Ovary (tissue), 7 donors: ENCODE measurements at regions not wholly inside any gene's neighbourhood (a gene's known extent, or its start where the extent isn't known, plus 50 kb on each side); places are given as distances from the start of the nearest gene placed in this dataset.
"Not testable (repeated sequence)": the region's sequence is repeated elsewhere in the genome, so short reads cannot be mapped to it uniquely, and the experiment has no call there.

Source experiments
- DNase-seq, 5 donors: peaks; one replicate each; pipeline ENCODE4 v3.0.0-alpha.2; 2019 to 2020
- H3K27ac ChIP-seq, 2 donors: fragments of 200-600 bp; one replicate each; pipeline versions ENCODE4 v1.5.1 to v1.8.0; 2019 to 2022
- H3K27me3 ChIP-seq: fragments of 200-600 bp; one replicate; pipeline ENCODE4 v1.8.0; 2022
- H3K36me3 ChIP-seq: fragments of 200-600 bp; sonication (generic); one replicate; pipeline ENCODE4 v1.5.1; 2019
- H3K4me1 ChIP-seq: one replicate; pipeline ENCODE4 v1.8.1; 2013; ENCODE audit warnings: mild to moderate bottlenecking, moderate library complexity; ENCODE audit not compliant: insufficient read depth
- H3K4me3 ChIP-seq: fragments of 200-600 bp; sonication (generic); one replicate; pipeline ENCODE4 v1.5.1; 2017
- H3K9me3 ChIP-seq, 2 donors: fragments of 200-600 bp in 1 of 2; sonication (generic) in 1 of 2; one replicate each; pipeline versions ENCODE4 v1.5.1 to v1.8.1; 2013 to 2019; ENCODE audit warnings: mild to moderate bottlenecking in 1 of 2, moderate library complexity in 1 of 2
- EP300 ChIP-seq: sonication (generic); formaldehyde crosslinking; IDR thresholded peaks from one replicate; pipeline ENCODE4 v1.6.1; 2017; ENCODE audit warnings: antibody characterized with exemption
- POLR2A ChIP-seq: fragments of 450-650 bp; IDR thresholded peaks from one replicate; pipeline ENCODE4 v1.6.1; 2017; ENCODE audit warnings: antibody characterized with exemption, mild to moderate bottlenecking, moderate library complexity
- WGBS, 3 donors: extraction: QIAGEN DNeasy Blood & Tissue Kit in 1 of 3; methylation state at CpG; one replicate each; pipeline versions ENCODE4 v1.1.5 to v1.1.7; 2013 to 2017; 5-methylcytosine and 5-hydroxymethylcytosine counted together
- intact Hi-C, 4 donors: fragments of 100-400 bp; cut with DNase I; formaldehyde crosslinking; loops; one replicate each; pipeline versions ENCODE4 v1.11.0 to v1.15.1; 2022 to 2023
- TF ChIP-seq, protein P1 (sequence below), 3 donors: fragments of 450-650 bp in 2 of 3; fragments of 200-600 bp in 1 of 3; IDR thresholded peaks; one replicate each; pipeline versions ENCODE4 v1.5.1 to v1.8.0; 2016 to 2022; ENCODE audit warnings: antibody characterized with exemption in 3 of 3, mild to moderate bottlenecking in 1 of 3
- donor health status: DM: no; HTN: no; CAD: no; lungs with moderate emphysema.
- donor health status: DM: no; HTN: no; CAD: no.
- donor health status: Bipolar disorder and iron deficiency.
- donor health status: DM: no; HTN: no; CAD: no.
- donor health status: DM: yes; HTN: yes; CAD: no.

DNA sequence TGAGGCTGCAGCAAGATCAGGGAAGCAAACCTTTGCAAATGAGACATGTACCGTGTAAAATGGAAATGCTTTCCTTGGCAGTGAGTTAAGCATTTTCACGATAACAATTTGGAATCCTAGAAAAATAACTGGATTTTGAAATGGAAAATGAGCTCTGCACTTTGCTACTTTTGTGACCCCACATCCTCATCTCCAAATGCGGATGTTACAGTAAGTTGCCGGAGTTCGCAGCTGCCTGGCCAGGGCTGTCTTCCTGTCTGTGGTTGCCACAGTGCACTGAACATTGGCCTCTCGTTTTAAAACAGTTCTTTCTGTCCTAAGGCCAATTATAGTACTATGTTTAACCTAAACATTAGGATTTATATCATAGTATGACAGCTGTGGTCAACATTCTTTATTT, 136.2 kb upstream of the FZD8 start:
- Histone ChIP-seq H3K27ac (no peak overlapping the region), H3K9me3 (no peaks in the 10 kb centered on the region), H3K36me3 (no peaks in the 10 kb centered on the region), H3K4me3 (no peak overlapping the region), H3K27me3 (no peaks in the 10 kb centered on the region), H3K4me1 (no peaks in the 10 kb centered on the region)
- TF ChIP-seq EP300 (no peak), POLR2A (no peak)
- TF ChIP-seq, protein P1, sequence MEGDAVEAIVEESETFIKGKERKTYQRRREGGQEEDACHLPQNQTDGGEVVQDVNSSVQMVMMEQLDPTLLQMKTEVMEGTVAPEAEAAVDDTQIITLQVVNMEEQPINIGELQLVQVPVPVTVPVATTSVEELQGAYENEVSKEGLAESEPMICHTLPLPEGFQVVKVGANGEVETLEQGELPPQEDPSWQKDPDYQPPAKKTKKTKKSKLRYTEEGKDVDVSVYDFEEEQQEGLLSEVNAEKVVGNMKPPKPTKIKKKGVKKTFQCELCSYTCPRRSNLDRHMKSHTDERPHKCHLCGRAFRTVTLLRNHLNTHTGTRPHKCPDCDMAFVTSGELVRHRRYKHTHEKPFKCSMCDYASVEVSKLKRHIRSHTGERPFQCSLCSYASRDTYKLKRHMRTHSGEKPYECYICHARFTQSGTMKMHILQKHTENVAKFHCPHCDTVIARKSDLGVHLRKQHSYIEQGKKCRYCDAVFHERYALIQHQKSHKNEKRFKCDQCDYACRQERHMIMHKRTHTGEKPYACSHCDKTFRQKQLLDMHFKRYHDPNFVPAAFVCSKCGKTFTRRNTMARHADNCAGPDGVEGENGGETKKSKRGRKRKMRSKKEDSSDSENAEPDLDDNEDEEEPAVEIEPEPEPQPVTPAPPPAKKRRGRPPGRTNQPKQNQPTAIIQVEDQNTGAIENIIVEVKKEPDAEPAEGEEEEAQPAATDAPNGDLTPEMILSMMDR (IDR thresholded peaks at IDR 0.05) = no peak
- intact Hi-C loops = no loop called here
- 2 to 15% (median 6%) methylated on average over 6 of the region's 6 CpGs for WGBS, 3 donors
- no peak for DNase-seq

DNA sequence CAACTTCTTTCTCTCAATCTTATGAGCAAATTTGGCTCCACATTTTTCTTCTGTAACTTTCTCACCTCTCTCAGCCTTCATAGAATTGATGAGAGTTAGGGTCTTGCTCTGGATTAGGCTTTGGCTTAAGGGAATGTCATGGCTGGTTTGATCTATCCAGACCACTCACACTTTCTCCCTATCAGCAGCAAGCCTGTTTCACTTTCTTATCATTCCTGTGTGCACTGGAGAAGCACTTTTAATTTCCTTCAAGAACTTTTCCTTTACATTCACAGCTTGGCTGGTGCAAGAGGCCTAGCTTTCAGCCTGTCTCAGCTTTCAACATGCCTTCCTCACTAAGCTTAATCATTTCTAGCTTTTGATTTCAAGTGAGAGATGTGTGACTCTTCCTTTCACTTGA, 134.5 kb upstream of the FZD8 start:
- H3K9me3 ChIP-seq, H3K27ac ChIP-seq, DNase-seq, H3K27me3 ChIP-seq, H3K36me3 ChIP-seq, intact Hi-C loops, H3K4me3 ChIP-seq, H3K4me1 ChIP-seq: not testable (repeated sequence)

DNA sequence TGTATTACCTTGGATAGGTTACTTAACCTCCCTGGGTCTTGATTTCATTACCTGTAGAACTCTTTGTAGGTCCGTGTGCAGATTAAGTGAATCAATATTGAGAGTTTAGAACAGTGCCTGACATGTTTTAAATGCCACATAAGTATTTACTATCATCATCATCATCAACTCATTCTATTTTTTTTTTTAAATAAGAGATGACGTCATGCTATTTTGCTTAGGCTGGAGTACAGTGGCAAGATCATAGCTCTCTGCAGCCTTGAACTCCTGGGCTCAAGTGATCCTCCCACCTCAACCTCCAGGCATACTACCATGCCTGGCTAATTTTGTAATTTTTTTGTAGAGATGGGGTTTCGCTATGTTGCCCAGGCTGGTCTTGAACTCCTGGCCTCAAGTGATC, 132.0 kb upstream of the FZD8 start:
- Histone ChIP-seq H3K27ac (no peak overlapping the region), H3K4me1 (no peaks in the 10 kb centered on the region), H3K36me3 (no peaks in the 10 kb centered on the region), H3K9me3 (no peaks in the 10 kb centered on the region), H3K27me3 (no peaks in the 10 kb centered on the region), H3K4me3 (no peak overlapping the region)
- 76 to 90% (median 77%) methylated on average over 3 of the region's 3 CpGs for WGBS, 3 donors
- TF ChIP-seq POLR2A (no peak), EP300 (no peak)
- TF ChIP-seq, protein P1 (IDR thresholded peaks at IDR 0.05) = no peak
- DNase-seq = no peak
- intact Hi-C loops = no loop called here

DNA sequence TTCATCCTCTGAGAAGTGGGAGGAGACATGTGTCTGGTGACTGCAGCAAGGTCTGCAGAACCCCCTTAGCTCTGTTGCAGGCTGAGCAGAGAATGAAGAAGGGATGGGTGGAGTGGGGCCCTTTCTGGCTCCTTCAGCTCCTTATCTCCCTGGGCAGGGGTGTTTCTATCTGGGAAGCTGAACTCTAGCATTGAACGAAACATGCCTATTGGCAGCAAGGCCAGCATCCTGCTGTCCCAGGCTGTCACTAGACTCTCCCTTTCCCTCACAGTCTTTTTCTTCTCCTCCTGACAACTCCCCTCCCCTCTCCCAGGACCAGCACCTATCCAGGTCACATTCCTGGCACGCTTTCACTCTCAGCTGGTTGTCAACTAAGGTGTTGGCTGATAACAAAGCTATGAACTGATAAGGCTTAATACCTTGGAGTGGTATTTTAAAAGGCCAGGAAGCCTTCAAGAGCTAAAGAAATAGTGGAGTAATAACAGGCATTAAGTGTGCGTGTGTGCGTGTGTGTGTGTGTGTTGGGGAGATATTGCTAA, 128.8 kb upstream of the FZD8 start:
- H3K9me3 ChIP-seq = no peaks in the 10 kb centered on the region
- no peaks in the 10 kb centered on the region for H3K36me3 ChIP-seq
- intact Hi-C loops = no loop called here
- H3K27ac ChIP-seq = no peak overlapping the region
- no peak for DNase-seq
- no peaks in the 10 kb centered on the region for H3K27me3 ChIP-seq
- TF ChIP-seq EP300 = no peak
- no peak for TF ChIP-seq POLR2A
- TF ChIP-seq, protein P1 (IDR thresholded peaks at IDR 0.05) = no peak
- no peak overlapping the region for H3K4me3 ChIP-seq
- WGBS, 3 donors = 86% methylated on average over 4 of the region's 4 CpGs
- no peaks in the 10 kb centered on the region for H3K4me1 ChIP-seq

DNA sequence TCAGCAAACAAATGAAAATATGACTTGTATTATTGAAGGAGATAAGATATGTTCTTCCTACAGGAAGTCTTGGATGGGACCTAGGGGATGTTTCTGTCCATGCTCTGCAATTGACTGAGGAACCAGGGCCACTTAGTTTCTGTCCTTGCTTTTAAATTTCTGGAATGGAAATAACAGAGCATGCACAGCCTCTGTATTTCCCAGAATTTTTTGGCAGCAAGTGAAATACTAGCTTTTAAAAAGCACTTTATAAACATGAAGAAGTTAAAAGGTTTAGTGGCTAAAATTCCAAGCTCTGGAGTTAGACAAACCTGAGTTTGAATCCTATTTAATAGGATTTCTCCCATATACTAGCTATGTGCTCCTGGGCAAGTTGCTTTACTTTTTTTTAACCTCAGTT, 127.7 kb upstream of the FZD8 start:
- Histone ChIP-seq H3K4me1 (peaks cover 5% of the 10 kb centered on the region), H3K4me3 (no peak overlapping the region), H3K27me3 (no peaks in the 10 kb centered on the region), H3K27ac (no peak overlapping the region), H3K36me3 (no peaks in the 10 kb centered on the region), H3K9me3 (no peaks in the 10 kb centered on the region)
- DNase-seq = no peak
- intact Hi-C loops = no loop called here
- TF ChIP-seq EP300 (no peak), POLR2A (no peak)
- TF ChIP-seq, protein P1 (IDR thresholded peaks at IDR 0.05) = no peak
